KMS-11 (cell line): ENCODE measurements at regions not wholly inside any gene's neighbourhood (a gene's known extent, or its start where the extent isn't known, plus 50 kb on each side); places are given as distances from the start of the nearest gene placed in this dataset.

ENCODE experiments used
- H2AFZ ChIP-seq: fragments of 200-600 bp; sonication (generic); 2 replicates; pipeline ENCODE4 v1.6.1; 2016; ENCODE audit warnings: antibody characterized with exemption, mixed run types, low read depth
- H3K27ac ChIP-seq: fragments of 200-600 bp; sonication (generic); 2 replicates; pipeline ENCODE4 v1.6.1; 2016; ENCODE audit warnings: mild to moderate bottlenecking, mixed run types
- H3K27me3 ChIP-seq: fragments of 200-600 bp; sonication (generic); 2 replicates; pipeline ENCODE4 v1.6.1; 2017; ENCODE audit warnings: mild to moderate bottlenecking, low read depth, mixed run types, moderate library complexity; ENCODE audit not compliant: insufficient read depth
- H3K36me3 ChIP-seq: fragments of 200-600 bp; sonication (generic); 2 replicates; pipeline ENCODE4 v1.6.1; 2017; ENCODE audit warnings: mild to moderate bottlenecking, mixed run types; ENCODE audit not compliant: insufficient read depth
- H3K4me1 ChIP-seq: fragments of 200-600 bp; sonication (generic); 2 replicates; pipeline ENCODE4 v1.6.1; 2016; ENCODE audit warnings: mild to moderate bottlenecking, low read depth, mixed run types; ENCODE audit not compliant: poor library complexity, severe bottlenecking
- H3K4me2 ChIP-seq: fragments of 200-600 bp; sonication (generic); 2 replicates; pipeline ENCODE4 v1.7.0; 2016; ENCODE audit warnings: mild to moderate bottlenecking, mixed run types
- H3K4me3 ChIP-seq: fragments of 200-600 bp; sonication (generic); IDR thresholded peaks from 2 replicates; pipeline ENCODE4 v1.6.1; 2017; ENCODE audit warnings: low read depth, low read length, mixed read lengths; ENCODE audit not compliant: insufficient read depth
- H3K79me2 ChIP-seq: fragments of 200-600 bp; sonication (generic); 2 replicates; pipeline ENCODE4 v1.6.1; 2016; ENCODE audit warnings: low read depth, mixed run types; ENCODE audit not compliant: insufficient read depth
- H3K9ac ChIP-seq: fragments of 200-600 bp; sonication (generic); 2 replicates; pipeline ENCODE4 v1.6.1; 2016; ENCODE audit warnings: mild to moderate bottlenecking, mixed run types
- H4K20me1 ChIP-seq: fragments of 200-600 bp; sonication (generic); 2 replicates; pipeline ENCODE4 v1.6.1; 2016; ENCODE audit warnings: mild to moderate bottlenecking, mixed run types; ENCODE audit not compliant: insufficient read depth
- TF ChIP-seq, protein P1 (sequence below): fragments of 200-600 bp; sonication (generic); conservative IDR thresholded peaks from 2 replicates; pipeline ENCODE4 v1.6.1; 2017; ENCODE audit warnings: low read depth, mild to moderate bottlenecking, antibody characterized with exemption, low read length, moderate library complexity, mixed read lengths

GRCh38 chr2:12050396-12050795 is 304.0 kb downstream of the LPIN1 start:
- Histone ChIP-seq H3K27ac (no peak overlapping the region), H3K27me3 (no peaks in the 10 kb centered on the region)
- TF ChIP-seq, protein P1, sequence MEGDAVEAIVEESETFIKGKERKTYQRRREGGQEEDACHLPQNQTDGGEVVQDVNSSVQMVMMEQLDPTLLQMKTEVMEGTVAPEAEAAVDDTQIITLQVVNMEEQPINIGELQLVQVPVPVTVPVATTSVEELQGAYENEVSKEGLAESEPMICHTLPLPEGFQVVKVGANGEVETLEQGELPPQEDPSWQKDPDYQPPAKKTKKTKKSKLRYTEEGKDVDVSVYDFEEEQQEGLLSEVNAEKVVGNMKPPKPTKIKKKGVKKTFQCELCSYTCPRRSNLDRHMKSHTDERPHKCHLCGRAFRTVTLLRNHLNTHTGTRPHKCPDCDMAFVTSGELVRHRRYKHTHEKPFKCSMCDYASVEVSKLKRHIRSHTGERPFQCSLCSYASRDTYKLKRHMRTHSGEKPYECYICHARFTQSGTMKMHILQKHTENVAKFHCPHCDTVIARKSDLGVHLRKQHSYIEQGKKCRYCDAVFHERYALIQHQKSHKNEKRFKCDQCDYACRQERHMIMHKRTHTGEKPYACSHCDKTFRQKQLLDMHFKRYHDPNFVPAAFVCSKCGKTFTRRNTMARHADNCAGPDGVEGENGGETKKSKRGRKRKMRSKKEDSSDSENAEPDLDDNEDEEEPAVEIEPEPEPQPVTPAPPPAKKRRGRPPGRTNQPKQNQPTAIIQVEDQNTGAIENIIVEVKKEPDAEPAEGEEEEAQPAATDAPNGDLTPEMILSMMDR = no peak

GRCh38 chr2:12051831-12052230 is 305.4 kb downstream of the LPIN1 start:
- Histone ChIP-seq H3K4me2 (no peak overlapping the region), H3K9ac (no peak overlapping the region), H3K4me1 (no peaks in the 10 kb centered on the region), H3K27ac (no peak overlapping the region), H3K27me3 (no peaks in the 10 kb centered on the region), H3K79me2 (no peaks in the 10 kb centered on the region), H3K36me3 (no peaks in the 10 kb centered on the region), H2AFZ (no peak overlapping the region), H4K20me1 (no peaks in the 10 kb centered on the region), H3K4me3 (no peak overlapping the region)
- TF ChIP-seq, protein P1 = no peak

More at GRCh38 chr2:12050396-12050795, 304.0 kb downstream of the LPIN1 start:
- H3K4me3 ChIP-seq = no peak overlapping the region
- no peak overlapping the region for H2AFZ ChIP-seq
- H4K20me1 ChIP-seq = no peaks in the 10 kb centered on the region
- H3K4me2 ChIP-seq = no peak overlapping the region
- H3K9ac ChIP-seq = no peak overlapping the region
- no peaks in the 10 kb centered on the region for H3K4me1 ChIP-seq
- no peaks in the 10 kb centered on the region for H3K36me3 ChIP-seq
- no peaks in the 10 kb centered on the region for H3K79me2 ChIP-seq

DNA sequence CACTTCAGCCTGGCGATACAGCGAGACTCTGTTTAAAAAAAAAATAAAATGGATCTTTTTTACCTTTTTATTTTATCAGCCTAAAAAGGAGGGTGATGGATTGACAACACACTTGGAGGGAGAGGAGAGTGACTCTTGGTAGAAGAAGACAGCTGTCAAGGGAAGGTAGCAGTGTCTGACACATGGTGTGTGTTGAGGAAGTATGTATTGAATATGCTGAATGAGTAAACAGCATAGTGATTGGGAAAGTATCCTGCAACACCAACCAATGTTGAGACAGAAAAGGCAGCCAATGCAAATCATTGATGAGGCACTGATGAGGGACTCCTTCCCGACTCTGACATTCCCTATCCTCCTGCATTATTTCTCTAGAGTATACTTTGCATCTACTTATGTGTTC is 306.4 kb downstream of the LPIN1 start:
- Histone ChIP-seq H3K36me3 (no peaks in the 10 kb centered on the region), H3K79me2 (no peaks in the 10 kb centered on the region), H2AFZ (no peak overlapping the region), H3K27ac (no peak overlapping the region), H4K20me1 (no peaks in the 10 kb centered on the region), H3K4me3 (no peak overlapping the region), H3K4me1 (no peaks in the 10 kb centered on the region), H3K4me2 (no peak overlapping the region), H3K27me3 (no peaks in the 10 kb centered on the region), H3K9ac (no peak overlapping the region)
- TF ChIP-seq, protein P1 = no peak

DNA sequence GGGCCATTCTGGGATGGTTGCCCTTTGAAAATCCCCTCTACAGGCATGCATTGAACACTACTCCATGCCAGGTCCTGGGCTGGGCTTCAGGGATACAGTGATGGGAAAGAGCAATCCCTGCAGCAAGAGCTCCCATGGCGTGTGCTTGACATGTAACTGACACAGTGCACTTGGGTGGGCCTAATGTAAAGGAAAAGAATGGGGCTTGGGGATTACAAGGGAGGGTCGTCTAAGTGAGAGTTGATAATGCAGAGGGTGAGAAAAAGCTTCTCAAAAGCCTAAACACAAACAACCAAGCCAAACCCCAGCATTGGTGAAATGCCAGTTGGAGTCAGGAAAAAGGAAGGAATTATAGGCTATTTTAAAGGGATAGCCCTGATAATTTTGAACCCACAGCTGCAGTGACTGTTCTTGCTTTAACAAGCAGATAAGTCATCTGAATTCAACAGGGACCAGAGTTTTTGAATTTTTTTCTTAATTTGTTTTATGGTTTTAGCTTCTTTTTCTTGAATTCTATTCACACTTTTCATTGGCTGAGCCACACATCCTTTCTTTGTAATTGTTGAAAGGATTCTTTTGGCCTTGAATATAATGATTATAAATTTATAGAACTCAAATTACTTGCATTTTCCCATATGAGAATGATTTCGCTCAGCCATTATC is 308.7 kb downstream of the LPIN1 start:
- Histone ChIP-seq H4K20me1 (no peaks in the 10 kb centered on the region), H3K9ac (no peak overlapping the region), H3K27ac (no peak overlapping the region), H3K4me2 (no peak overlapping the region), H3K36me3 (no peaks in the 10 kb centered on the region), H2AFZ (no peak overlapping the region), H3K4me1 (no peaks in the 10 kb centered on the region), H3K4me3 (no peak overlapping the region), H3K27me3 (no peaks in the 10 kb centered on the region), H3K79me2 (no peaks in the 10 kb centered on the region)
- TF ChIP-seq, protein P1 = no peak
